ENCODE measurements at regions not wholly inside any gene's neighbourhood (a gene's known extent, or its start where the extent isn't known, plus 50 kb on each side); places are given as distances from the start of the nearest gene placed in this dataset.

- no peak for DNase-seq
- intact Hi-C loops (cut with DNase I, micrococcal nuclease) = no loop called here
- ATAC-seq = no peak
Measured at GRCh38 chr2:152227969-152228592, 52.5 kb upstream of the STAM2 start.

- no peak for ATAC-seq
- no peak for DNase-seq
- intact Hi-C loops (cut with DNase I, micrococcal nuclease) = no loop called here
Measured at GRCh38 chr2:152231446-152231845, 55.9 kb upstream of the STAM2 start.

DNA sequence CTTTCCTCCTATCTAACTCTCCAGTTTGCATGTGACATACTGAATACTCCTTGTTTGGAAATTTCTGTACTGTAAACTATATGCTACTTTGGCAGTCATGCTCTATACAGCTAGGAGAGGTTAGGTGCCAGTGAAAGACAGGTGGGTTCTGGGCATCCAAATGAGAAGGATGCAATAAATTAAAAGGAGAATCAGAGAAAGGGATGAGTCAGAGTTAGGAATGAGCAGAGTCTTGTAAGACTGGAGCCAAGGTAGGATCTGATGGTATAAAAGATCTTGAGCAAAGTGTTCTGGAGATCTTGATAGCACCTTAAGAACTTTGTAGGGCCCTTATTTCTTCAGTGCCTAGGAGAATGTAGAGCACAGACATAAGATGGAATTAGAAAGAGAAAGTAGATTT is 58.7 kb upstream of the STAM2 start:
- DNase-seq = no peak
- no peak for ATAC-seq
- intact Hi-C loops (cut with DNase I, micrococcal nuclease) = no loop called here

GRCh38 chr2:152236191-152236925 is 60.8 kb upstream of the STAM2 start:
- ATAC-seq (no peak), DNase-seq (no peak)
- intact Hi-C loops (cut with DNase I, micrococcal nuclease) = no loop called here

DNA sequence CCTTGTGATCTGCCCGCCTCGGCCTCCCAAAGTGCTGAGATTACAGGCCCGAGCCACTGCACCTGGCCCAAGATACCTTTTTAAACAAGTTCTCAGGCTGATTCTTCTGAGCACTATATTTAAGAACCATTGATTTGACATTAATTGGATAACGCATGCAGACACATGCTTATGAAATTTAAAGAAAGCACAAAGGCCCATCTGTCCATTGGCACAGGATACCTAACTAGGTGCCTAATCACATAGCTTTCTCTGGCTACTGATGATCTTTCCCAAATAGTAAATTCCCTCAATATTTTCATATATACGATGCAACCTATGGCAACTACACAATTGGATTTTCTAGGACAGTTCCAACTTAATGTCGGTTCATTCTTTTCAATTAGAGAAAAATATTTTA is 62.5 kb upstream of the STAM2 start:
- DNase-seq = no peak
- no peak for ATAC-seq
- intact Hi-C loops (cut with DNase I, micrococcal nuclease) = no loop called here

GRCh38 chr2:152240559-152241231 is 65.1 kb upstream of the STAM2 start:
- intact Hi-C loops (cut with DNase I, micrococcal nuclease) = no loop called here
- ATAC-seq (no peak), DNase-seq (no peak)

DNA sequence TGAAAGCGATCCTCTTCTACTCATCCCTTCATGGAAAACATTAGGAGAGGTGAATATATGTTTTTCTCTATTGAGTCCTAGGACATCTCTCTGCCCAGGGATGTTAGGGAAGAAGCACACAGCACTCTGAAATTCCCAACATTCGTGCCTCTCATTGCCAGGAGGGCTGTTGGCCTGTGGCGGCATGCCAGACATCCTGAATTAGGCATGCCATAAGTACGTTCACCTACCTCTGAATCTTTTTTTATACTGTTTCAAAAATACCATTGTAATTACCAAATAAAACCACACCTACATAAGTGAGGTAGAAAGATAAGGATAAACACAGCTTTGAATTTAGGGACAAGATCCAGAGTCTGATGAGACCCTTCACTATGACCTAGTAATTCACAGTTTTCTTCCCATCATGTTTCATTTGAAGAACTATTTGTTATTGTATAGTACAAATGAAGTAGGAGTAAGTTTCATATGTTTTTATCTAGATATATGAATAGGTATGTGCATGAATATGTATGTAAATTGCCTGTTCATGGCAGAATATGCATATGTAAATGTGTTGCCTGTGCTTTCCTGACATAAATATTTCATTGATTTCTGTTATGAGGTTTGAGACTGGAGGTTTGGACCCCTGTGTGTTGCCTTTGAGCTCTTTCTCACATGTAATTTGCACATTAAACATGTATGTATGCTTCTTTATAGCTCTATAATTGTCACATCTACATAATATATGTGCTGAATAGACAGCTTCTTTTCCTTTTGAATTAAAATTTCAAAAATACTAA is 66.6 kb upstream of the STAM2 start:
- intact Hi-C loops (cut with DNase I, micrococcal nuclease) = no loop called here
- ATAC-seq = no peak
- DNase-seq = no peak

- intact Hi-C loops (cut with DNase I, micrococcal nuclease) = no loop called here
- ATAC-seq (peak; percentile 65), DNase-seq (no peak)
Measured at GRCh38 chr2:152242787-152243472, 67.4 kb upstream of the STAM2 start.

GRCh38 chr2:152243761-152244640 is 68.4 kb upstream of the STAM2 start:
- no peak for DNase-seq
- no peak for ATAC-seq

GRCh38 chr2:152245653-152246052 is 70.1 kb upstream of the STAM2 start:
- ATAC-seq (no peak), DNase-seq (no peak)
- intact Hi-C loops (cut with DNase I, micrococcal nuclease) = no loop called here

More at GRCh38 chr2:152243761-152244640, 68.4 kb upstream of the STAM2 start:
- intact Hi-C loops (cut with DNase I, micrococcal nuclease) = no loop called here

GRCh38 chr2:152246686-152247336 is 71.2 kb upstream of the STAM2 start:
- intact Hi-C loops (cut with DNase I, micrococcal nuclease) = no loop called here
- no peak for DNase-seq
- ATAC-seq = no peak

DNA sequence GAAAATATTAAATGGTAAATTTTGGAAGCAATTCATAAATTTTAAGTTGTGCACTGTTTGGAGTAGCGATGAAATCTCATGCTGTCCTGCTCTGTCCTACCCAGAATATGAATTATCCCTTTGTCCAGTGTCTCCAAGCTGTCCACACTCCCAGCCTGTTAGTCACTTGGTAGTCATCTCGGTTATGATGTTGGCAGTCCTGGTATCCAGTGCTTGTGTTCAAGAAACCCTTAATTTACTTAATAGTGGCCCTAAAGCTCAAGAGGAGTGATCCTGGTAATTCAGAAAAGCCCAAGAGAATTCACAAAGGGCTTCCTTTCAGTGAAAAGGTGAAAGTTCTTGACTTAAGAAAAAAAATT is 71.8 kb upstream of the STAM2 start:
- intact Hi-C loops (cut with DNase I, micrococcal nuclease) = no loop called here
- no peak for DNase-seq
- no peak for ATAC-seq

DNA sequence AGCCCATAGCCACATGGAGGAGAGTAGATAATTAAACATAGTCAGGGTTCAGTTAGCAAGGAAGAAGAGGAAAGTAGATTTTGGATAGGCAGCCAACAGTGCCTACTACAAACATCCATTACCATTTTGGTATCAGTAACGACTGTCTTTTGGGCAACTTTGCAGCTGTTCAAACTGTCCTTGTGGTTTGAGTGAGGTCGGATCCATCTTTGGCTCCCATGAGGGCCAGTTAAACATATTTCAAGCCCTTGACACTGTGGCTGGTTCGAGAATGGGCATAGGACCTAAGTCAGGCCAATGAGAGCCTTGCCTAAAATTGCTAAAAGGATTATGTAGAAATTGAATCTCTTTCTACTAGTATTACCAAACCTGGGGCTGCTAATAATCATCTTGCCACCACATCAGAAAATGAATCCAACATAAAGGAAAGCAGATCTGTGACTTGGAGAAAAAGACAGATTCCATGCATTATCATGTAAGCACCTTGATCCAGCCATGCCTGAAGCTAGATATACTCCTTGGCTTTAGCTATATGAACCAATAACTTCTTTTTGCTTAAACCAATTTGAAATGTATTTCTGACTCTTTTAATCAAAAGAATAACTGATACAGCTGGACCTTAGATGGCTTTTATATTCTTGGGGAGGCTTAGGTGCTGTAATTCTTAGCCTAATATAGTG is 75.0 kb upstream of the STAM2 start:
- DNase-seq = no peak
- no peak for ATAC-seq
- intact Hi-C loops (cut with DNase I, micrococcal nuclease) = no loop called here

DNA sequence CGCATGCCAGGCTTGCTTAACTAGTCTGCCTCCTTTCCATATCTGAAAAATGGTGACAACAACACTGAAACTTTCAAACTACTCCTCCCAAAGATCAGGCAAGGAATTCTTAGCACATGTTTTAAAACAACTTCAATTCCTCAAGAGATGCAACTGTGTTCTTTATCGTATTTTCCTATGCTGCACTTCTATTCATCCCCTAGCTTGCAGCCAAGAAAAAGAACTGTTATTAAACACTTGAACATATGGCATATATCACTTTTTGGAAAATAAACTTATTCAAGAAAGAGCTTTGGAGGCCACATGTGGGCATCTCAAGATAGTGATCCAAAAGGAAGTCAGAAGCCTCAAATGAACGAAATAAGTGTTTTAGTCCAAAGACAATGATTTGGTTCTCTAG is 75.6 kb upstream of the STAM2 start:
- ATAC-seq (no peak), DNase-seq (no peak)
- intact Hi-C loops (cut with DNase I, micrococcal nuclease) = no loop called here

DNA sequence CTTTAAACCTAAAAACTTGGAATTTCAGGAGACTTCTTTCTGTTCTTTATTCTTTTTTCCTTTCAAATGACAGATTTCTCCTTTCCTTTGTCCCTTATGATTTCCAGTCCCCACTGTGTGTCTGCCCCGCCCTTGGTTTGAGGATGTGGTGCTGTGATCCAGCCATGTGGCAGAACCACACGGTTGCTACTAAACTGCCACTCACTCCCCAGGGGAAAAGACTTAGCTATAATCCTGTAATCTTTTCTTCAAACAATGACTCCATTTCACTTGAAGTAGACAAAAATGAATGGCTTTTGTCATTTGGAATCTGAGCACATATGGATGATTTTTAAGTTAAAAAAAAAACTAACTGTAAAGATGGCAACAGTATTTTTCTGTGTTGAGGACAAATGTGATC is 76.2 kb upstream of the STAM2 start:
- intact Hi-C loops (cut with DNase I, micrococcal nuclease) = no loop called here
- DNase-seq = no peak
- no peak for ATAC-seq

DNA sequence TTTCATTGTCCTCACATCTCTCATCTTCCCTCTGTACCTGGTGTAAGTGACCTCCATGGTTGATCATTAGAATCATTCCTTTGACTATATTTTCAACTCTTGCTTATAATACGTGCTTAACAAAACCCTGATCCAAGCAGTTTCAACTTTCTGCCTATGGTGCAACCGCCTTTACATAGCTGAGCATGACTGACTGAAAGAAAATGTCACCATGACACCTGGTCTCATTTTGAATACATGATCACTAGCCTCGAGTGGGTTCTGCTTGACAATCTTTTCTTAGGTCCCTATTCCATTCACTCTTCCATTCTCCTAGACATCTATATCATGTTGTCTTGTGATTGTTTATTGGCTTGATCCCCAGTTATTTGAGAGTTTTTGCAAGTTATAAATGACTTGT is 78.9 kb upstream of the STAM2 start:
- intact Hi-C loops (cut with DNase I, micrococcal nuclease) = no loop called here
- ATAC-seq = no peak
- DNase-seq = no peak

GRCh38 chr2:152254976-152255375 is 79.4 kb upstream of the STAM2 start:
- ATAC-seq (no peak), DNase-seq (no peak)
- intact Hi-C loops (cut with DNase I, micrococcal nuclease) = no loop called here
